Amniotic stem cell (primary cell): ENCODE measurements at regions not wholly inside any gene's neighbourhood (a gene's known extent, or its start where the extent isn't known, plus 50 kb on each side); places are given as distances from the start of the nearest gene placed in this dataset.

Experiments used
- DNase-seq: peaks from one replicate; lab custom pipeline; 2025; lab: John Stamatoyannopoulos, UW

- DNase-seq = no peak
Observed at GRCh38 chr6:148151896-148152643, 190.6 kb upstream of the SASH1 start.

- no peak for DNase-seq
Observed at GRCh38 chr6:148154668-148155067, 188.0 kb upstream of the SASH1 start.

- no peak for DNase-seq
Observed at GRCh38 chr6:148155293-148155692, 187.3 kb upstream of the SASH1 start.

GRCh38 chr6:148157841-148158240 is 184.8 kb upstream of the SASH1 start:
- no peak for DNase-seq

- no peak for DNase-seq
Observed at GRCh38 chr6:148164645-148165044, 178.0 kb upstream of the SASH1 start.

- DNase-seq = peak; percentile 44
Observed at GRCh38 chr6:148166339-148166968, 176.2 kb upstream of the SASH1 start.

- no peak for DNase-seq
Observed at GRCh38 chr6:148169706-148170105, 172.9 kb upstream of the SASH1 start.

- DNase-seq = no peak
Observed at GRCh38 chr6:148170286-148170685, 172.4 kb upstream of the SASH1 start.

- DNase-seq = no peak
Observed at GRCh38 chr6:148173548-148173947, 169.1 kb upstream of the SASH1 start.

GRCh38 chr6:148175550-148176188 is 167.0 kb upstream of the SASH1 start:
- DNase-seq = no peak

- DNase-seq = peak; percentile 57
Observed at GRCh38 chr6:148177589-148178233, 164.9 kb upstream of the SASH1 start.

GRCh38 chr6:148179786-148180185 is 162.9 kb upstream of the SASH1 start:
- no peak for DNase-seq

- DNase-seq = no peak
Observed at GRCh38 chr6:148182378-148182777, 160.3 kb upstream of the SASH1 start.

- DNase-seq = no peak
Observed at GRCh38 chr6:148183776-148184175, 158.9 kb upstream of the SASH1 start.

- DNase-seq = no peak
Observed at GRCh38 chr6:148186916-148187315, 155.7 kb upstream of the SASH1 start.

- DNase-seq = no peak
Observed at GRCh38 chr6:148192310-148192709, 150.3 kb upstream of the SASH1 start.

- no peak for DNase-seq
Observed at GRCh38 chr6:148193063-148193680, 149.5 kb upstream of the SASH1 start.

- DNase-seq = no peak
Observed at GRCh38 chr6:148195511-148195910, 147.1 kb upstream of the SASH1 start.

- DNase-seq = no peak
Observed at GRCh38 chr6:148199584-148199983, 143.1 kb upstream of the SASH1 start.

GRCh38 chr6:148200293-148200692 is 142.3 kb upstream of the SASH1 start:
- no peak for DNase-seq

- no peak for DNase-seq
Observed at GRCh38 chr6:148200781-148201180, 141.9 kb upstream of the SASH1 start.

GRCh38 chr6:148203281-148203925 is 139.2 kb upstream of the SASH1 start:
- DNase-seq = no peak
